ENCODE measurements at regions not wholly inside any gene's neighbourhood (a gene's known extent, or its start where the extent isn't known, plus 50 kb on each side); places are given as distances from the start of the nearest gene placed in this dataset.

GRCh38 chr2:67950018-67950417 lies 112.8 kb downstream of the C1D start:
- TF ChIP-seq CTCF (IDR thresholded peaks at IDR 0.05 in 2 of 3, conservative IDR thresholded peaks at IDR 0.05 in 1 of 3; ENCODE audit: borderline replicate concordance in 1 of 3, insufficient read depth in 1 of 3, low read depth in 2 of 3, low read length in 2 of 3), result no peak
- TF ChIP-seq EZH2phosphoT487 (IDR thresholded peaks at IDR 0.05; ENCODE audit: borderline replicate concordance), result no peak
- no peak for TF ChIP-seq ZBTB33 (IDR thresholded peaks at IDR 0.05; ENCODE audit: extremely low read depth, insufficient replicate concordance, low read length)
- no peak for TF ChIP-seq MAX (IDR thresholded peaks at IDR 0.05)
- no peak for TF ChIP-seq POLR2AphosphoS5 (IDR thresholded peaks at IDR 0.05; ENCODE audit: low read depth, low read length)
- no peak for TF ChIP-seq FOSL1 (IDR thresholded peaks at IDR 0.05; ENCODE audit: low read depth)
- TF ChIP-seq SP1 (IDR thresholded peaks at IDR 0.05; ENCODE audit: low read depth), result no peak
- no peak for TF ChIP-seq POLR2A (IDR thresholded peaks at IDR 0.05; ENCODE audit: borderline replicate concordance, extremely low read depth, insufficient read depth, insufficient read length)
- no peak for TF ChIP-seq REST (IDR thresholded peaks at IDR 0.05; ENCODE audit: low read depth)
- no peak for TF ChIP-seq JUND (IDR thresholded peaks at IDR 0.05)
- TF ChIP-seq SIN3A (IDR thresholded peaks at IDR 0.05; ENCODE audit: low read depth), result no peak

Measured in HCT116 (cell line).